ENCODE measurements at regions not wholly inside any gene's neighbourhood (a gene's known extent, or its start where the extent isn't known, plus 50 kb on each side); places are given as distances from the start of the nearest gene placed in this dataset.

GRCh38 chr10:121312587-121312986 lies 285.7 kb downstream of the FGFR2 start:
- no peak overlapping the region for H2AFZ ChIP-seq (ENCODE audit: low read length)
- H3K4me3 ChIP-seq (ENCODE audit: low read depth, low read length, poor library complexity, severe bottlenecking) = no peak overlapping the region
- no peaks in the 10 kb centered on the region for H3K36me3 ChIP-seq (ENCODE audit: insufficient read depth, low read length)
- H3K4me2 ChIP-seq (ENCODE audit: low read length) = no peak overlapping the region
- H3K9me2 ChIP-seq (ENCODE audit: low read depth, low read length) = no peaks in the 10 kb centered on the region
- TF ChIP-seq CTCF (IDR thresholded peaks at IDR 0.05; ENCODE audit: low read length) (no peak), EZH2 (IDR thresholded peaks at IDR 0.05; ENCODE audit: borderline replicate concordance, low read length) (no peak)
- H3K79me2 ChIP-seq (ENCODE audit: insufficient read depth, low read length) = no peaks in the 10 kb centered on the region
- H4K20me1 ChIP-seq (ENCODE audit: insufficient read depth, low read length) = no peaks in the 10 kb centered on the region
- no peaks in the 10 kb centered on the region for H3K27me3 ChIP-seq (ENCODE audit: insufficient read depth, low read length)
- no peak overlapping the region for H3K9ac ChIP-seq (ENCODE audit: low read length)
- H3K4me1 ChIP-seq (ENCODE audit: insufficient read depth, low read length, severe bottlenecking) = no peaks in the 10 kb centered on the region
- no peaks in the 10 kb centered on the region for H3F3A ChIP-seq (ENCODE audit: insufficient read depth, low read length)
- H3K9me3 ChIP-seq (ENCODE audit: low read length) = no peaks in the 10 kb centered on the region
- H3K27ac ChIP-seq (ENCODE audit: low read depth, low read length, poor library complexity, severe bottlenecking) = no peak overlapping the region

GRCh38 chr10:121313119-121313875 lies 284.9 kb downstream of the FGFR2 start:
- TF ChIP-seq EZH2 (IDR thresholded peaks at IDR 0.05; ENCODE audit: borderline replicate concordance, low read length) = no peak
- no peak for TF ChIP-seq CTCF (IDR thresholded peaks at IDR 0.05; ENCODE audit: low read length)
- Histone ChIP-seq H3K4me2 (ENCODE audit: low read length) (no peak overlapping the region), H3K79me2 (ENCODE audit: insufficient read depth, low read length) (no peaks in the 10 kb centered on the region), H3K27me3 (ENCODE audit: insufficient read depth, low read length) (no peaks in the 10 kb centered on the region), H3K9me2 (ENCODE audit: low read depth, low read length) (no peaks in the 10 kb centered on the region), H3K36me3 (ENCODE audit: insufficient read depth, low read length) (no peaks in the 10 kb centered on the region), H3K9me3 (ENCODE audit: low read length) (no peaks in the 10 kb centered on the region), H3K4me1 (ENCODE audit: insufficient read depth, low read length, severe bottlenecking) (no peaks in the 10 kb centered on the region), H3K27ac (ENCODE audit: low read depth, low read length, poor library complexity, severe bottlenecking) (no peak overlapping the region), H2AFZ (ENCODE audit: low read length) (no peak overlapping the region), H3F3A (ENCODE audit: insufficient read depth, low read length) (no peaks in the 10 kb centered on the region), H3K4me3 (ENCODE audit: low read depth, low read length, poor library complexity, severe bottlenecking) (no peak overlapping the region), H3K9ac (ENCODE audit: low read length) (no peak overlapping the region), H4K20me1 (ENCODE audit: insufficient read depth, low read length) (no peaks in the 10 kb centered on the region)

- Histone ChIP-seq H2AFZ (ENCODE audit: low read length) (no peak overlapping the region), H3K4me3 (ENCODE audit: low read depth, low read length, poor library complexity, severe bottlenecking) (no peak overlapping the region), H3K9me2 (ENCODE audit: low read depth, low read length) (no peaks in the 10 kb centered on the region), H3K9ac (ENCODE audit: low read length) (no peak overlapping the region), H3K36me3 (ENCODE audit: insufficient read depth, low read length) (no peaks in the 10 kb centered on the region), H3K27ac (ENCODE audit: low read depth, low read length, poor library complexity, severe bottlenecking) (no peak overlapping the region), H3F3A (ENCODE audit: insufficient read depth, low read length) (no peaks in the 10 kb centered on the region), H3K4me1 (ENCODE audit: insufficient read depth, low read length, severe bottlenecking) (no peaks in the 10 kb centered on the region), H3K4me2 (ENCODE audit: low read length) (no peak overlapping the region), H3K27me3 (ENCODE audit: insufficient read depth, low read length) (no peaks in the 10 kb centered on the region), H3K79me2 (ENCODE audit: insufficient read depth, low read length) (no peaks in the 10 kb centered on the region), H4K20me1 (ENCODE audit: insufficient read depth, low read length) (no peaks in the 10 kb centered on the region), H3K9me3 (ENCODE audit: low read length) (no peaks in the 10 kb centered on the region)
- TF ChIP-seq CTCF (IDR thresholded peaks at IDR 0.05; ENCODE audit: low read length) (no peak), EZH2 (IDR thresholded peaks at IDR 0.05; ENCODE audit: borderline replicate concordance, low read length) (no peak)
These were observed 281.8 kb downstream of the FGFR2 start for GRCh38 chr10:121316432-121316831.
